ENCODE measurements at regions not wholly inside any gene's neighbourhood (a gene's known extent, or its start where the extent isn't known, plus 50 kb on each side); places are given as distances from the start of the nearest gene placed in this dataset.
"Not testable (repeated sequence)": the region's sequence is repeated elsewhere in the genome, so short reads cannot be mapped to it uniquely, and the experiment has no call there.

DNA sequence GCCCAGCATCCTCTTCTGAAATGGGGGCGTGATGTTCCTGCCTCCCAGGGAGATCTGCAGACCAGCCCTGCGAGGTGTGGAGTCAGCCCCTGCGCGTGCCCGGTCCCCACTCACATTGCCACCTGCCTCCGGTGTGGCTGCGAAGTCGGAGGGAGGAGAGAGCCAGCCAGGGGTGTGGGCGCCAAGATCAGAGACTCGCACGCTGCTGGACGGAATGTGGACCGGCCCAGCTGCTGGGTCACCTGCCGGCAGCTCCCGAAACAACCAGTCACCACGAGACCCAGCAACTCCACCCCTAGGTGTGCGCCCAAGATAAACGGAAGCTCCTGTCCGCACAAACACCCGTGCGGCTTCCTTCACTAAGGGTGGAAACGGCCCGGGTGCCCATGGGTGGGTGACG lies 51.1 kb upstream of the EGFL7 start:
- DNase-seq (ENCODE audit: low read depth, low spot score), result no peak

DNA sequence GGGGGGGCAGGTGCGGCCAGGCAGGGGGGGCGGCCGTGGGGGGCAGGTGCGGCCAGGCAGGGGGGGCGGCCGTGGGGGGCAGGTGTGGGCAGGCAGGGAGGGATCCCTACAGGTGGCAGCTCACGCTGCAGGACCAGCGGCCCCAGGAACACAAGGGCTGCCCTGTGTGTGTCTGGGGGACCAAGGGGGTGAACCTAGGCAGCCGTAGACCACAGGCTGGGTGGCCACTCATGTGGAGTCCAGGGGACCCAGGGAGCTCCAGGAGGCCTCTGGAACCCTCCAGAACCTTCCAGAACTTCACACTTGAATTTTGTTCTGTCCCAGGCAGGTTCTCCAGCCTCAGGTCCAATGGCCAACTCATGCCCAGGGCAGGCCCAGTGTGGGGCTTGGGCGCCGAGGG lies 51.6 kb upstream of the EGFL7 start:
- no peak for DNase-seq (ENCODE audit: low read depth, low spot score)

DNA sequence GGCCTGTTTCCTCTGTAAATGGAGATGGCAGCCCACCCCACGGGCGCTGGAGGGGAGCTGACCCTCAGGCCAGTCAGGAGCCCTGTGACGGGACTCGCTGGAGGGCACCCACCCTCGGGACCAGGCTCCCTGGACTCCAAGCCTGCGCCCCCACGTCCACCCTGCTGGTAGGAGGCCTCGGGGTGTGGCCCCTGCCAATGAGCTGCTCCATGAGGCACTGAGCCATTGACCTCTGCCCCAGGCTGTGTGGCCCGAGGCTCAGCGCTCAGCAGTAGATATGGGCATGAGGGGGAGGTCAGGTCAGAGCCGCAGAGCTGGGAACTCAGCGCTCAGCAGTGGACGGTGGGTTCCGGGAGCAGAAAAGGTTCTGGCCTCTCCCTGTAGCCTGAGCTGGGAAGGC lies 52.3 kb upstream of the EGFL7 start:
- DNase-seq (ENCODE audit: low read depth, low spot score), result no peak

DNA sequence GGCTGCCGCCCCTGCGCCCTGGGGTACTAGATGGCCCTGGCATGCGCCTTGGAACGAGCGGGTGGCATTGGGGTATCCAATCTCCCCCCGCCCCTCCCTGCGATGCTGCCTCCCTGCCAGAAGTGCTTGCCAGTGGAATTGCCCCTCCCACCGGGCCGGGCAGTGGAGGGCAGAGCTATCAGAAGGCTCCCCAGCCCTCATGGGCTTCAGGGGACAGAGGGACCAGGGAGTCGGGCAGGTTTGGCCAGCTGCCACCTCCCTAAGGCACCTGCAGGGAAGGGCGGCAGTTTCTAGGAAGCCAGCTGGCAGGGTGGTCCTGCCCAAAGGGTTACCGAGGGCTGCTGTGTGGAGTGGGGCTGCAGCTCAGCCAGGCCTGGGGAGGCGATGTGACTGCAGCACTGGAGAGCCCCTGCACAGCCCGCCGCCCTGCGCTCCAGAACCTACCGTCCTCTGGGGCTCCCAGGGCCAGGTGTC lies 52.8 kb upstream of the EGFL7 start:
- no peak for DNase-seq (ENCODE audit: low read depth, low spot score)

DNA sequence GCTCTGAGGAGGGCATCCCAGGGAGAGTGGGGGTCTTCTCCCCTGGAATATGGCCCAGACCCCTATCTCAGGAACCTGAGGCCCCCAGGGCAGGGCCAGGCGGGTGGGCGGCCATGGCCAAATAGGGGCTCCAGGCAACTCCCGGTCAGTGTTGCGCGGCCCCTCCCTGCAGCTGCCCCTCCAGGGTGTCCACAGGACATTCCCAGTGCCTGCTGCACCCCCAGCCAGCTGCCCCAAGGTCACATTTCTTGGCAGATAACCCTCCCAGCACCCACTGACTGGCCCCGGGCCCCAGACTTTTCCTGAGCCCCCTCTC lies 53.6 kb upstream of the EGFL7 start:
- no peak for DNase-seq (ENCODE audit: low read depth, low spot score)

DNA sequence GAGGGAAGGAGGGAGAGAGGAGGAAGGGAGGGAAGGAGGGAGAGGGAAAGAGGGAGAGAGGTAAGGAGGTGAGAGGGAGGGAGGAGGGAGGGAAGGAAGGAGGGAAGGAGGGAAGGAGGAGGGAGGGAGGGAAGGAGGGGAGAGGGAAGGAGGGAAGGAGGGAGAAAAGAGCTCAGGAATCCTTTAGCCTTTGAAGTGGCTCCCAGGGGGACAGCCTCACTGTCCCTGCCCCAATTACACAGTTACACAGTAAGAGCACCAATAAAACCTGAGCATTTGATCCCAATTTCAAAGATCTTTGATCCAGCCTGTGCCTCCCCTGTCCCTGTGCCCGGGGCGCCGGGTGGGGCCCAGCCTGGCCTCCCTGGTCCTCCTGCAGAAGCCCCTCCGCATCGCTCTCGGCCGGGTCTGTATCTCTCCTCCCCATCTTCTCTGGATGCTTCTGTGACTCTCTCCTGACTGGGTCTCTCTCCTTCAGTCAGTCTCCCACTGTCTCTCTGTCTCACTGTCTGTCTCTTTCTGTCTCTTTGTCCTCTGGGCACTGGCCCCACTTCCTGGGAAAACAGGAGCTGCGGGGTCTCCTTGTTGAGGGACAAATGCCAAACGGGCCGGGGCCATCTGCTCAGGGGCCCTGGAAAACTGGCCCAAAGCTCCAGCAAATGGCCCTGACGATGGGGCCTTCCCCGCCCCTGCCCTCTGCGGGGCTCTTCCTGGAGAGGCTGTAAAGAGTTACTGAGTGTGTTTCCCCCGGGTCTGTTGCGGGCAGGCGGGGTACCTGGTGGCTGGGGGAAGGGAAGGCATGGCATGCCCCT lies 54.2 kb upstream of the EGFL7 start:
- no peak for DNase-seq (ENCODE audit: low read depth, low spot score)

DNA sequence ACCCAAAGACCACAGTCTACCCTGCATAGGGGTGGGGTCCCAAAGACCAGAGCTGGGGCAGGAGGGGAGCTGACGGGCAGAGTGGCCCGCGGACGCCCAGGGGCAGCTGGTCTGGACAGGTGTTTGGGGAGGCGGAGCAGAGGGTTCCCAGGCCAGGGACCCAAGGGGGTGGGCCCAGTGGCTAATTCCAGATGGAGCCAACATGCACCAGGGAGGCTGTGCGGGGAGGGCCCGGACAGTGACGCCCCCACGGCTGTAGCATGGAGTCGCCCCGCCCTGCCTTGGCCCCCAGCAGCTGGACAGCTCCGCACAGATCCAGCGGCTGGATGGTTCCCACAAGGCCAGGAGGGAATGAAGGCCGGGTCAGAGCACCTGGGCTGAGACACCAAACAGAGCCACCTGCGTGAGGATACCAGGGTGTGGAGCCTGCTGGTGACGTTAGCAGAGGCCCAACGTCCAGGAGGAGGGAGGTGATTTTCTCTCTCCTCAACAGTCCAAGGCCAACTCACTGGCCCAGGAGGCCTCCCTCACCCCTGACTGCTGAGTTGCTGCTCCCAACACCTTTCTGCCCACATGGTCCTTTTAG lies 55.3 kb upstream of the EGFL7 start:
- DNase-seq (ENCODE audit: low read depth, low spot score), result no peak

DNA sequence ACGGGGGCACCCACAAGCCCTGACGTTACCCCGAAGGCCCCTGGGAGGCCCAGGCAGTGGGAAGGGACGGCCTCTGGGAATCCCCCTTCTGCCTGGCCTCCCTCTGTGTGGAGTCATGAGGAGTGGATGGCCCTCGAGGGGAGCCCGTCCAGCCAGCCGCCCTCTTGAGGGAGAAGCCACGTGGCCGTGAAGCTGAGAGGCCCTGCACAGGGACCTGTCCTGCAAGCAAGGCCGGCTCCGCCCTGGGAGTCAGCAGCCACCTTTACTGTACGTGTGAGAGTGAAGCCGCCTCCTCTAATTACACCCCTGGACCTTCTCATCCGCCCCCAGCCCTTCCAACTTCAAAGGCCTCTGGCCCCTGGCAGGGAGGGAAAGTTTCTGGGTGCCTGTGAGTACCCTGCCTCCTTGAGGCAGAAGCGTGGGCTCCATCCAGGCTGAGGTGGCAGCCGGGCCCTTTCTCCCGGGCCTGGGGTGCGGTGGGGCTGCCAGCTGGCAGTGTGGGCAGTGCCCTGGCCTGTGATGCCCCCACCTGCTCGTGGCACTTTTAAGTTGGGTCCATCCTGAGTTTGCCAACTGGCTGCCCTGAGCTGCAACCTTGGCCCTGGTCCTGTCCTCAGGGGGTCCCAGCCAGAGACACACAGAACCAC lies 55.9 kb upstream of the EGFL7 start:
- peak; percentile 61 for DNase-seq (ENCODE audit: low read depth, low spot score)

DNA sequence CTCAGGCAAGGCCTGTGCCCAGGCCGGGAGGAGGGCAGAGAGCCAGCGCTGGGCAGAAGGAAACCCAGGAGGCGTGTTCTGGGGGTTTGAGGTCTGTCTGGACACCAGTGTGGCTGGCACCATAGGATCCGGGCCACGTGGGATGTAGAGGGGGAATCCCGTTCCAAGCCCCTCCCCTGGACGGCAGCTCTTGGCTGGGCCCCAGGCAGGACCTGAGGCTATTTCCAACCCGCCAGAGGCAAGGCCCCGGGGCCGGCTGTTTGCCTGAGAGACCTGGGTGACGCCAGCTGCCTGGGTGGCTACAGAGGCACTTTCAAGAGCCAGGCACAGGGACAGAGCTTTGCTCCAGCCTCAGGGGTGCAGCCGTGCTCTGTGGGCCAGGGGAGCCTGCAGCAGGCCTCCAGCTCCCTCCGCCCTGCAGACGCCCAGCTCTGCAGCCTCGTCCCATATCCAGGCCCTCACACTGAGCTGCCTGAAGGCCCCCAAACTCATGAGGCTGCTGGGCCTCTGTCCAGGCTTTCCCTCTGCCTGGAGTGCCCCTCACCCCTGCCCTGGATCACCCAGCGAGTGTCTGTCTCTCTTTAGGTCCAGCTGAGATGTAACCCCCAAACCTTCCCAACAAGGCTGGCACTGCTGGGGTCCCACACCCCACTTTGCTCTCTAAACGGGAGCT lies 56.6 kb upstream of the EGFL7 start:
- DNase-seq (ENCODE audit: low read depth, low spot score), result no peak

DNA sequence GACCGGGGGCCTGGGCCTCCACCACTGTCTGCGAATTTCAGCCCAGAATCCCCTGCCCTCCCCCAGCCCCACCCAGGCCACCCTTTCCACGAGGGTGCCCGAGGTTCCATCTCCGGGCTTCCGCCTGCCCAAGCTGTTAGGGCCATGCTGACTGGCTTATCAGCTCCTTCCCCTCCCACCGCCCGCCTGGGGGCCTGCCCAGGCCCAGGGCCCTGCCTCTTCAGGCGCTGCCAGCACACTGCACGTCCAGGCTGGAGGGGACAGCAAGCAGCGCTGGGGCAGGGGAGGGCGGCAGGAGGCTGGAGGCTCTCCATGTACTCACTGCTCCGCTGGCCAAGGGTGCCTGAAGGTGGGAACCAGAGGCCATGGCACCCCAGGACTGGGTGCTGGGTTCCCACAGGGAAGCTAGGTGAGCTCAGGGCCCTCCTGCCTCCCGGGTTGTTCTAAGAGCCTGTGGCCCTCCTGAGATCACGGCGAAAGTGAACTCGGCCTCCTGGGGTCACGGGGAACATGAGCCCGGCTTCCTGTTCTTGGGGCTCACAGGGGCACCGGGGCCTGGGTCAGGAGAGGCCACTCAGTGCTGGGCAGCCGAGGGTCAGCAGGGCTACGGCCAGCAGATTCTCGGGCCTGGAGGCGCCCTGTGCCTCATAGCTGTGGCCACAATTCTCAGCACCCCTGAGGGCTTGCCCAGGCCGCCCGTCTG lies 57.7 kb upstream of the EGFL7 start:
- DNase-seq (ENCODE audit: low read depth, low spot score), result peak; percentile 59

DNA sequence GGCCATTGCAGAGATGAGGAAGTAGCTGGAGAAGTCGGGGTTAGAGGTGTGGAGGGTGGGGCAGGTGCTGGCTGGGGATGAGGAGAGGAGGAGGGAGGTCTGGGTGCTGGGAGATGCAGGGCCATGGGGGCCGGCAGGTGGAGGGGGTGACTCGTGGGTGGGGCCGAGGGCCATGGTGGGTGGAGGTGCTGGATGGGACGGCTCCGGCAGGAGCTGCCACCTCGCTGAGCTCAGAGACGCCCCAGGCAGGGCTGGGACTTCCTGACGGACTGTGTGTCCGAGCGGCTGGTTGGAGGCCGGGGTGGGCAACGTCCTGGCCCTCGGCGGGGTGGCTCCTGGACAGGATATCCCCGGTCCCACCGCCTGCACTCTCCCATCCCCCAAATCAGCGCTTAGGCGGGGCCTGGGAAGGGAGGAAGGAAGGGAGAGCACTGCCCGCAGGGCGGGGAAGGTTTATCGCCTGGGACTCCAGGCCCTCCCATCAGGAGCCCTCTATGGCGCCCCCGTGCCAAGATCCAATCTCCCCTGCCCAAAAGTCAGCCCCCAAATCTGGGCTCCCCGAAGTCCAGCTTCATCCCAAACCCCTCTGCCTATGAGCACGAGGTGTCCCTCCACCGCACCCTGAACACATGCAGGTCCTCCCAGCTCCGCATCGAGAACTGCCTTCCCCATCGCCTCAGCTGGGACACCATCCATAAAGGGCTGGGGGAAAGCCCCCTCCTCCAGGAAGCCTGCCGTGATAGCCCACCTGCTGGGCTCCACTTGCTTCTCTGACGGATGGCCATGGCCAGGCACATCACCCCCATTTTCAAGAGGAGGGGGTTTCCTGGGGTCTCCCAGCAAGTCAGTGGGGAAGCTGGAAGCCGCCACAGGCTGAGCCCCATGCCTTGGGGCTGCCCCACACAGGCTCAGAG lies 58.3 kb upstream of the NOTCH1 start:
- DNase-seq (ENCODE audit: low read depth, low spot score), result no peak

DNA sequence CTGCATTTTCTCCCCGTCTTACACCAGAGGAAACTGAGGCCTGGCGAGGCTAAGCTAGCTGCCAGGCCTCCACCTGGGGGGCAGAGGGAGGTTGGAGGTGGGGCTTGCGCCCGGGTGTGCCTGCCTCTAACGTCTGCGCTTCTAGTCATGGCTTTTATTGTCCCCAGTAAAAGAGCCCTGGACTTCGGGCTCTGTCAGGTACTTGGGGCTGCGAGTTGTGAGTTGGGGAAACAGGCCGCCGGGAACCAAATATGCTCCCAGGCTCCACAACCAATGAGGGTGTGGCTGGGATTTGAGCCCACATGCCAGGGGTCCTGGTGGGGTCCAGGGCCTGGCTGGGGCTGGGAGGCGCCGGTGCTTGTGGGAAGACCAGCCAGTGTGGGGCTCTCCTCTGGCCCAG lies 57.4 kb upstream of the NOTCH1 start:
- DNase-seq (ENCODE audit: low read depth, low spot score), result no peak

DNA sequence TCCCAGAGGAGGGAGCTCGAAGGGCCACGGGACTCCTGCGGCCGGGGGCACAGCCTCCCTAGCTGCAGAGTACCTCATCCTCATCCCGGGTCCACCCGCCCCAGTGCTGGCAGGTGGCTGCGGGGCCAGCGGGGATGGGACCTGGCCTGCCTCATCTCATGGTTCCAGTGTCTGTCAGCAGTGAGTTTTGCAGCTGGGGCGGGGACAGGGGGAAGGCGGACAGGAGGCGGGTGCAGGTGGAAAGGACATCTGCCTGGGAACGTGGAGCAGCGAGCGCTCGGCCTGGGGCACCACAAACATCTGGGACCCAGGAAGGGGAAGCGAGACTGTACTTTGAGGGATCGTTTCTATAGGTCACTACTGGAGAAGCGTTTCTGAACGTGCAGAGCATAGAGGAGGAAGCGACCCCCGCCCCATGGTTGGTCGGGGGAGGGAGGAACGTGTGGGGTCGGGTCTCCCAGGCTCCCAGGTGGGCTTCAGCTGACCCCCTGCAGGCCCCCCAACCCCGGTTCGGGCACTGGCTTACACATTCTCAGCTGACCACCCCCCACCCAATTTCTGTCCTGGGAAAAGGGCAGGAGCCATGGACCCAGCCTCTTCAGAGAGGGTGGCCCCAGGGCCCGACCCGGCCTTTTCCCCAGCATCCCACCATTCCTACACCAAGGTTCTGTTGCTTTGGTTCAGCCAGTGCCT lies 56.5 kb upstream of the NOTCH1 start:
- DNase-seq (ENCODE audit: low read depth, low spot score), result no peak

DNA sequence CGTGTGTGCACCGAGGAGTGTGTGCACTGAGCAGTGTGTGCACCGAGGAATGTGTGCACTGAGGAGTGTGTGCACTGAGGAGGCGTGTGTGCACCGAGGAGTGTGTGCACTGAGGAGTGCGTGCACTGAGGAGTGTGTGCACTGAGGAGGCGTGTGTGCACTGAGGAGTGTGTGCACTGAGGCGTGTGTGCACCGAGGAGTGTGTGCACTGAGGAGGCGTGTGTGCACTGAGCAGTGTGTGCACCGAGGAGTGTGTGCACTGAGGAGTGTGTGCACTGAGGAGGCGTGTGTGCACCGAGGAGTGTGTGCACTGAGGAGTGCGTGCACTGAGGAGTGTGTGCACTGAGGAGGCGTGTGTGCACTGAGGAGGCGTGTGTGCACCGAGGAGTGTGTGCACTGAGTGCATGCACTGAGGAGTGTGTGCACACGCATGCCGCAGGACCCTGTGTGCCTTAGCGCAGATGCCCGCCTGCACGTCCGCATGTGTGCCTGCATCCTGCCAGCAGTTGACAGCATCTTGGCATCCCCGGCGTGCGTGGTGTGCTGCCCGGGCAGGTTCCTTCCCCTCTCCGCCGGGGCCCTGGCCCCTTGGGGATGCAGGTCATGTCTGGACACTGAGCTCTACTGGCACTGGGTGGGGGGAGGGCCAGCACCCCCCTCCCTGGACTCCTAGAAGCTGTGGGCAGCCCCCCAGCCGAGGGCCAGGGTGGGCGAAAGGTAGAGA lies 55.6 kb upstream of the NOTCH1 start:
- not testable (repeated sequence) for DNase-seq (ENCODE audit: low read depth, low spot score)

DNA sequence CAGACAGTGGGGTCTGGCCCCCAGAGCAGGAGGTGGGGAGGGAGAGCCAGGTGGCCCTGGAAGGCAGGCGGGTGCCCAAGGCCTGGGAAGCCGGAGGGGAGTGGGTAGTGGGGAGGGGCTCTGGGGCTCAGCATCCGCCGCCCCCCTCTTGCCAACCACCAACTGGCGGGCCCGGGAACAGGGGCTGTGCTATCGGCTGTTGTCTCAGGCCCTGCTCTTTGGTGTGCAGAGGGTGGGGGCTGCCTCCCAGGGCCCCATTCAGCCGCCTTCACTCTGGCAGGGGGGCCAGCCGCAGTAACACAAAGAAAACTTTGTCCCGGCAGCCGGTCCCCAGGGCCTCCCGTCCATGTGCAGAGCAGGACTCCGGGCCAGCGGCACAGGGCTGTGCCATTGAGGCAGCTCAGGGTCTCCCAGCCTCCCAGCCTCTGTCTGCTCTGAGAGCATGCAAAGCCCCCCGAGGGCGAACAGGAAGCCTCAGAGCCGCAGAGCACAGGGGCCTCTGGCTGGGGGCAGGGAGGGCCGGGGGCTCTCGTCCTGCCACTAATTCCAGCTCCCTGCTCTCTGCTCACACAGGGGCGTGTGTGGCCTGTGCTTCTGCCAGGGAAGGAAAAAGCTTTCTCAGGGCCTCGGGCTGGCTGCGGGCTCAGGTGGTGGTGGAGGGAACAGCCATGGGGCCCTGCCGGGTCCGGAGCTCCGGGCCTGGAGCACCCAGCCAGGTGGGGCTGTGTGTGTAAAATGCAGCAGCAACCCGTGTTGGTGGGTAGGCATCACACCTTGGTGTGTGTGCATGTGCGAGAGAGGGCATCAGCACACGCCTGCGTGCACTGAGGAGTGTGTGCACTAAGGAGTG lies 54.2 kb upstream of the NOTCH1 start:
- DNase-seq (ENCODE audit: low read depth, low spot score), result peak; percentile 63

DNA sequence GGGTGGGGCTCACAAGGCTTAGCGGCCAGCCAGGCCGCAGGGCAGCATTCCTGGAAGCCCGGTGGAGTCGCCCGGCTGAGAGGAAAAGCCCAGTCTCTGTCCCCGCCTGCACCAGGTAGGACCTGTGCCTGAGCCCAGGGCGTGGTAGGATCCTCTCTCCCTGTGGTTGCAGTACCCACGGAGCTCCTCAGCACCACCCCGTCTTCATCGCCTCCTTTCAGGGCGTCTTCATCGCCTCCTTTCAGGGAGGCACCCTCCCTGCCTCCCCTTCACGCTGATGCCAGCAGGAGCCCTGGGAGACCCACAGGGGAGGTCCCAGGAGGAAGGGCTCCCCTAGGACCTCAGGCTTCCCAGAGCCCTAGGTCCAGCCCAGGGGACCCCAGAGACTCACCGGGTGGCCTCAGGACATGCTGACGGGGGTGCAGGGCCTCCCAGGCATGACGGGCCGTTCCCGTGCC lies 53.3 kb upstream of the NOTCH1 start:
- DNase-seq (ENCODE audit: low read depth, low spot score), result peak; percentile 74

DNA sequence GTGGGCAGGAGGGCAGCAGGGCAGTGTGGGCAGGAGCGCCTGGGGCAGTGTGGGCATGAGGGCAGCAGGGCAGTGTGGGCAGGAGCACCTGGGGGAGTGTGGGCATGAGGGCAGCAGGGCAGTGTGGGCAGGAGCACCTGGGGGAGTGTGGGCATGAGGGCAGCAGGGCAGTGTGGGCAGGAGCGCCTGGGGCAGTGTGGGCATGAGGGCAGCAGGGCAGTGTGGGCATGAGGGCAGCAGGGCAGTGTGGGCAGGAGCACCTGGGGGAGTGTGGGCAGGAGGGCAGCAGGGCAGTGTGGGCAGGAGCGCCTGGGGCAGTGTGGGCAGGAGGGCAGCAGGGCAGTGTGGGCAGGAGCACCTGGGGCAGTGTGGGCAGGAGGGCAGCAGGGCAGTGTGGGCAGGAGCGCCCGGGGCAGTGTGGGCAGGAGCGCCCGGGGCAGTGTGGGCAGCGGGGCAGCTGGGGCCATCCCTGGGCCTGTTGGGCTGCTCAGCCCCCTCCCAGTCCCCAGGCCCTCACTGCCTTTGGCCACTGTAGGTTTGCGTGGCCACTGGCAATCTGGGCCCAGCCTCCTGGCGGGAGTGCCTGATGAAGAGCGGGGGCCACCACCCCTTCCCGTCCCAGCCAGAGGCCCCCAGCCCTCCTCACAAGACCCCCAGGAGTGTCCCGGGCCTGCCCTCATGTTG lies 52.7 kb upstream of the NOTCH1 start:
- not testable (repeated sequence) for DNase-seq (ENCODE audit: low read depth, low spot score)

DNA sequence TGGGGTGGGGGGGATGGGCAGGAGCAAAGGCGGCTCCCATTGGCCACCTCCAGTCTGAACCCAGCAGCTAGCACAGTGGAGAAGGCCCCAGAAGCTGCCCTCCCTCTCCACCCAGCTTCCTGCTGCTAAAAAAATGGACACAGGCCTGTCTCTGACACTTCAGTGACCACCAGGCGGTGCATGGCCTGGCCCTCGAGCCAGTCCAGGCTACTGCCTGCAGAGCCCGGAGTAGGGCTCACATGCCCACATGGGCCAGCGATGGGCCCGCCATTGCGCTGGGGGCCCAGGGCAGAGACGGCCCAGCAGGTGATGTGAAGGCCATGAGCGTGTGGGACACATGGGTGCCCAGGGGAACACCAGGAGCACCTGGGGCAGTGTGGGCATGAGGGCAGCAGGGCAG lies 52.1 kb upstream of the NOTCH1 start:
- DNase-seq (ENCODE audit: low read depth, low spot score), result no peak

All from ELF-1 (cell line).